HCT116 (cell line): ENCODE measurements at regions not wholly inside any gene's neighbourhood (a gene's known extent, or its start where the extent isn't known, plus 50 kb on each side); places are given as distances from the start of the nearest gene placed in this dataset.

Experiments used
- ATAC-seq: fragments of 200-7000 bp; cut with Tn5 transposase; 2 replicates; pipeline ENCODE4 v1.9.1; 2020; ENCODE audit warnings: mild to moderate bottlenecking, moderate library complexity
- BruUV-seq: library from RNA; stranded (reverse); fragments of 400-500 nt; replicated peaks from 2 replicates; lab custom pipeline; 2021; lab: Mats Ljungman, UMichigan
- CTCF ChIA-PET: fragments of 300-600 bp; sonication (Branson Sonifier 250); formaldehyde crosslinking; loops from one replicate; lab custom pipeline; 2021; ENCODE audit warnings: antibody characterized with exemption; lab: Charles Lee
- POLR2A ChIA-PET: fragments of 300-600, 350-600 bp; sonication (Branson Sonifier 250); formaldehyde crosslinking; loops from one replicate; lab custom pipeline; 2021; ENCODE audit warnings: antibody characterized with exemption; lab: Charles Lee
- RAD21 ChIA-PET, 2 experiments: fragments of 300-600 bp; sonication (Branson Sonifier 250); formaldehyde crosslinking; loops; one replicate each; lab custom pipeline; 2023; ENCODE audit warnings: low total read pairs in 2 of 2; ENCODE audit not compliant: uncharacterized antibody in 2 of 2, unreplicated experiment in 2 of 2, low non-redundant PET in 1 of 2; lab: Charles Lee
- DNase-seq: peaks from one replicate; pipeline ENCODE4 v3.0.0-alpha.2; 2010; ENCODE audit warnings: low read depth, low spot score
- H2AFZ ChIP-seq: fragments of 200-600 bp; shearing (Covaris generic), sonication (generic); 2 replicates; pipeline ENCODE4 v1.6.1; 2017; ENCODE audit warnings: low read depth, mixed run types, mixed read lengths, antibody characterized with exemption, low read length; ENCODE audit not compliant: poor library complexity, severe bottlenecking
- H3K27ac ChIP-seq: 2 replicates; pipeline ENCODE4 v1.5.1; 2012; ENCODE audit warnings: low read depth, low read length
- H3K27me3 ChIP-seq: fragments of 200-600 bp; sonication (generic); 2 replicates; pipeline ENCODE4 v1.6.1; 2016; ENCODE audit warnings: mixed run types, low read length, mixed read lengths; ENCODE audit not compliant: insufficient read depth
- H3K36me3 ChIP-seq, 2 experiments: fragments of 200-500 bp in 1 of 2; fragments of 200-600 bp in 1 of 2; sonication (Bioruptor generic) in 1 of 2; sonication (generic) in 1 of 2; 2 replicates each; pipeline versions ENCODE4 v1.5.1 to v1.6.1; 2014 to 2016; ENCODE audit warnings: low read length in 2 of 2, inconsistent platforms in 1 of 2, mixed read lengths in 1 of 2, mixed run types in 1 of 2; ENCODE audit not compliant: insufficient read depth in 2 of 2, control insufficient read depth in 1 of 2
- H3K4me1 ChIP-seq, 2 experiments: fragments of 200-600 bp in 1 of 2; sonication (generic) in 1 of 2; 2 replicates each; pipeline versions ENCODE4 v1.5.1 to v1.6.1; 2012 to 2017; ENCODE audit warnings: low read length in 2 of 2, inconsistent platforms in 1 of 2, mild to moderate bottlenecking in 1 of 2, mixed read lengths in 1 of 2, mixed run types in 1 of 2, moderate library complexity in 1 of 2; ENCODE audit not compliant: insufficient read depth in 2 of 2, control insufficient read depth in 1 of 2
- H3K4me2 ChIP-seq: fragments of 200-600 bp; sonication (generic); 2 replicates; pipeline ENCODE4 v1.6.1; 2017; ENCODE audit warnings: mixed run types, low read length, mixed read lengths
- H3K4me3 ChIP-seq, 2 experiments: fragments of 200-600 bp in 1 of 2; sonication (generic) in 1 of 2; replicated peaks in 1 of 2; 2 replicates each; pipeline ENCODE4 v1.5.1; 2011 to 2016; ENCODE audit warnings: low read length in 2 of 2, control low read depth in 1 of 2, low read depth in 1 of 2, mild to moderate bottlenecking in 1 of 2, mixed read lengths in 1 of 2, mixed run types in 1 of 2
- H3K79me2 ChIP-seq: fragments of 200-600 bp; sonication (generic); 2 replicates; pipeline ENCODE4 v1.6.1; 2017; ENCODE audit warnings: mild to moderate bottlenecking, mixed run types, low read length, moderate library complexity, mixed read lengths; ENCODE audit not compliant: insufficient read depth
- H3K9ac ChIP-seq: fragments of 200-600 bp; sonication (generic); 2 replicates; pipeline ENCODE4 v1.6.1; 2016; ENCODE audit warnings: low read length, mixed read lengths
- H3K9me2 ChIP-seq: fragments of 200-600 bp; sonication (generic), shearing (Covaris generic); 2 replicates; pipeline ENCODE4 v1.6.1; 2017; ENCODE audit warnings: mixed run types, mild to moderate bottlenecking, moderate library complexity; ENCODE audit not compliant: insufficient read depth
- H3K9me3 ChIP-seq, 2 experiments: fragments of 200-500 bp in 1 of 2; fragments of 200-600 bp in 1 of 2; sonication (Bioruptor generic) in 1 of 2; sonication (generic) in 1 of 2; 2 replicates each; pipeline ENCODE4 v1.6.1; 2014 to 2017; ENCODE audit warnings: low read length in 2 of 2, mixed read lengths in 2 of 2, inconsistent platforms in 1 of 2, low read depth in 1 of 2, mild to moderate bottlenecking in 1 of 2, mixed run types in 1 of 2, moderate library complexity in 1 of 2; ENCODE audit not compliant: control insufficient read depth in 1 of 2, insufficient read depth in 1 of 2
- H4K20me1 ChIP-seq: fragments of 200-600 bp; sonication (generic), shearing (Covaris generic); 2 replicates; pipeline ENCODE4 v1.6.1; 2017; ENCODE audit warnings: mixed run types, mild to moderate bottlenecking, moderate library complexity; ENCODE audit not compliant: insufficient read depth
- CBX3 ChIP-seq: IDR thresholded peaks from 2 replicates; pipeline ENCODE4 v1.6.1; 2012; ENCODE audit warnings: low read depth
- CEBPB ChIP-seq: IDR thresholded peaks from 2 replicates; pipeline ENCODE4 v1.6.1; 2012; ENCODE audit warnings: low read depth
- EZH2 ChIP-seq: fragments of 200-600 bp; sonication (generic); IDR thresholded peaks from 2 replicates; pipeline ENCODE4 v1.6.1; 2017; ENCODE audit warnings: antibody characterized with exemption, mixed run types
- EZH2phosphoT487 ChIP-seq: fragments of 200-600 bp; IDR thresholded peaks from 2 replicates; pipeline ENCODE4 v1.6.1; 2018; ENCODE audit warnings: antibody characterized with exemption, borderline replicate concordance
- FOSL1 ChIP-seq: IDR thresholded peaks from 2 replicates; pipeline ENCODE4 v1.6.1; 2012; ENCODE audit warnings: low read depth
- JUND ChIP-seq: IDR thresholded peaks from 2 replicates; pipeline ENCODE4 v1.6.1; 2012
- POLR2AphosphoS5 ChIP-seq: IDR thresholded peaks from 2 replicates; pipeline ENCODE4 v1.6.1; 2011; ENCODE audit warnings: mild to moderate bottlenecking, low read depth, low read length, moderate library complexity
- RAD21 ChIP-seq: IDR thresholded peaks from 2 replicates; pipeline ENCODE4 v1.6.1; 2012; ENCODE audit warnings: low read depth, mild to moderate bottlenecking
- SIN3A ChIP-seq: IDR thresholded peaks from 2 replicates; pipeline ENCODE4 v1.6.1; 2012; ENCODE audit warnings: low read depth
- SRF ChIP-seq: IDR thresholded peaks from 2 replicates; pipeline ENCODE4 v1.6.1; 2012; ENCODE audit warnings: low read depth
- TCF7L2 ChIP-seq: IDR thresholded peaks from 2 replicates; pipeline ENCODE4 v1.7.0; 2011; ENCODE audit warnings: borderline replicate concordance, inconsistent platforms; ENCODE audit not compliant: insufficient read depth, insufficient read length; ENCODE audit errors: extremely low read depth
- YY1 ChIP-seq: IDR thresholded peaks from 2 replicates; pipeline ENCODE4 v1.6.1; 2011; ENCODE audit warnings: low read length, low read depth, moderate library complexity, mild to moderate bottlenecking; ENCODE audit not compliant: insufficient replicate concordance; ENCODE audit errors: extremely low read depth
- ZNF274 ChIP-seq: fragments of 200-500 bp; sonication (Bioruptor generic); IDR thresholded peaks from 2 replicates; pipeline ENCODE4 v1.6.1; 2014; ENCODE audit warnings: mild to moderate bottlenecking, low read depth, low read length, inconsistent platforms
- intact Hi-C: fragments of 100-400 bp; cut with micrococcal nuclease; formaldehyde crosslinking; loops from 2 replicates; pipeline ENCODE4 v1.10.0; 2022
- TF ChIP-seq, protein P1 (sequence below): IDR thresholded peaks from 2 replicates; pipeline ENCODE4 v1.6.1; 2012
- TF ChIP-seq, protein P2 (sequence below), 3 experiments: fragments of 200-600 bp in 1 of 3; sonication (generic) in 1 of 3; IDR thresholded peaks in 2 of 3; conservative IDR thresholded peaks in 1 of 3; 2 replicates each; pipeline ENCODE4 v1.5.1; 2012 to 2017; ENCODE audit warnings: low read depth in 2 of 3, low read length in 2 of 3, antibody characterized with exemption in 1 of 3, borderline replicate concordance in 1 of 3, control low read depth in 1 of 3, mild to moderate bottlenecking in 1 of 3, mixed read lengths in 1 of 3, mixed run types in 1 of 3, moderate library complexity in 1 of 3; ENCODE audit not compliant: insufficient read depth in 1 of 3
- TF ChIP-seq, protein P3 (sequence below): IDR thresholded peaks from 2 replicates; pipeline ENCODE4 v1.6.1; 2012

DNA sequence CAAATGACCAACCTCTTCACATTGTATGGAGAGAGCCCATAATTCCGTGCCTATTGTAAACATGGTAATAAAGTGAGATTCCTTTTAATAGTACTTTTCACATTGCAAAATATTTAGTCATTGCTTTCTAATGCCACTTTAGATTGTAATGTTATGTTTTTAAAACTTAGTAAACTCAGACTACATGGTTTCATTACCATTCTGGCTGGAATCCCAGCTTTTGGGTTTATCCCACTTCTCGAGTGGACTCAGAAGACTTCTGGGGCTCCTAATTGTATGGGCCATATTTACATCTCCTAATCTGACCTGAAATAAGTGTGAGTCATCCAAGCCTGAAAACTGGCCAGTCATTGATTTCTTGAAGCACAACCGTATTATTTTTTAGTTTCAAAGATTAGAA is 217.6 kb downstream of the CAAP1 start:
- intact Hi-C loops: no loop called here
- TF ChIP-seq, protein P1, sequence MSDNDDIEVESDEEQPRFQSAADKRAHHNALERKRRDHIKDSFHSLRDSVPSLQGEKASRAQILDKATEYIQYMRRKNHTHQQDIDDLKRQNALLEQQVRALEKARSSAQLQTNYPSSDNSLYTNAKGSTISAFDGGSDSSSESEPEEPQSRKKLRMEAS: no peak
- TF ChIP-seq FOSL1 (no peak), CBX3 (no peak), JUND (no peak), RAD21 (no peak), SRF (no peak), ZNF274 (no peak), POLR2AphosphoS5 (no peak), YY1 (no peak), EZH2 (no peak), TCF7L2 (no peak), SIN3A (no peak), CEBPB (no peak), EZH2phosphoT487 (no peak)
- TF ChIP-seq, protein P2, sequence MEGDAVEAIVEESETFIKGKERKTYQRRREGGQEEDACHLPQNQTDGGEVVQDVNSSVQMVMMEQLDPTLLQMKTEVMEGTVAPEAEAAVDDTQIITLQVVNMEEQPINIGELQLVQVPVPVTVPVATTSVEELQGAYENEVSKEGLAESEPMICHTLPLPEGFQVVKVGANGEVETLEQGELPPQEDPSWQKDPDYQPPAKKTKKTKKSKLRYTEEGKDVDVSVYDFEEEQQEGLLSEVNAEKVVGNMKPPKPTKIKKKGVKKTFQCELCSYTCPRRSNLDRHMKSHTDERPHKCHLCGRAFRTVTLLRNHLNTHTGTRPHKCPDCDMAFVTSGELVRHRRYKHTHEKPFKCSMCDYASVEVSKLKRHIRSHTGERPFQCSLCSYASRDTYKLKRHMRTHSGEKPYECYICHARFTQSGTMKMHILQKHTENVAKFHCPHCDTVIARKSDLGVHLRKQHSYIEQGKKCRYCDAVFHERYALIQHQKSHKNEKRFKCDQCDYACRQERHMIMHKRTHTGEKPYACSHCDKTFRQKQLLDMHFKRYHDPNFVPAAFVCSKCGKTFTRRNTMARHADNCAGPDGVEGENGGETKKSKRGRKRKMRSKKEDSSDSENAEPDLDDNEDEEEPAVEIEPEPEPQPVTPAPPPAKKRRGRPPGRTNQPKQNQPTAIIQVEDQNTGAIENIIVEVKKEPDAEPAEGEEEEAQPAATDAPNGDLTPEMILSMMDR (IDR thresholded peaks at IDR 0.05 in 2 of 3, conservative IDR thresholded peaks at IDR 0.05 in 1 of 3; ENCODE audit: borderline replicate concordance in 1 of 3, insufficient read depth in 1 of 3, low read depth in 2 of 3, low read length in 2 of 3): no peak
- TF ChIP-seq, protein P3, sequence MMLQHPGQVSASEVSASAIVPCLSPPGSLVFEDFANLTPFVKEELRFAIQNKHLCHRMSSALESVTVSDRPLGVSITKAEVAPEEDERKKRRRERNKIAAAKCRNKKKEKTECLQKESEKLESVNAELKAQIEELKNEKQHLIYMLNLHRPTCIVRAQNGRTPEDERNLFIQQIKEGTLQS: no peak
- Histone ChIP-seq H3K36me3 (no peaks in the 10 kb centered on the region), H3K4me3 (no peak overlapping the region), H3K79me2 (no peaks in the 10 kb centered on the region), H3K4me1 (no peaks in the 10 kb centered on the region), H4K20me1 (no peaks in the 10 kb centered on the region), H3K4me2 (no peak overlapping the region), H3K27ac (no peak overlapping the region), H3K9me2 (no peaks in the 10 kb centered on the region), H3K27me3 (peaks cover 27% of the 10 kb centered on the region), H2AFZ (no peak overlapping the region), H3K9me3 (no peaks in the 10 kb centered on the region), H3K9ac (no peak overlapping the region)
- DNase-seq (no peak), ATAC-seq (no peak)
- ChIA-PET RAD21 (no interaction called here), POLR2A (no interaction called here), CTCF (no interaction called here)
- no TSS peak for BruUV-seq
